ENCODE measurements at regions not wholly inside any gene's neighbourhood (a gene's known extent, or its start where the extent isn't known, plus 50 kb on each side); places are given as distances from the start of the nearest gene placed in this dataset.

DNA sequence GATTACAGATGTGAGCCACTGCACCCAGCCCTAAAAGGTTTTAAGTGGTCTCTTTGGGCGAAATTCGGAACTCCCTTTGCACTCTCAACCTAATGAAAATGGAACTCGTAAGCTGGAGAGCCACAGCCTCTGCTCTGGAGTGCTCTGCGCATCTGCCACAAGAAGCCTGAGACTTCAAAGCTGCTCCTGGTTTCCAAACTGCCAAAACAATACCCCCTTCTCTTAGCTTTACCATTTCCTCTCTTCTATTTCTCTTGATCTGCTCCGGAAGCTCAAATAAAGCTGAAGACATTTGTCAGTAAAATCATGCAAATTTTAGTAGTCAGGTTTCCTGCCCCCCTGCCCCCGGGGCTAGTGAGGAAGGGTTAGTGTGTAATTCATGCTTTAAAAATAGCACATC is 312.7 kb downstream of the MFSD1 start:
- Histone ChIP-seq H3K4me2 (no peak overlapping the region), H3K79me2 (no peaks in the 10 kb centered on the region), H3K4me3 (no peak overlapping the region), H3K9me2 (replicated peaks; ENCODE audit: insufficient read depth) (no peaks in the 10 kb centered on the region), H2AFZ (no peak overlapping the region), H3K36me3 (replicated peaks; ENCODE audit: insufficient read depth, low read depth) (no peaks in the 10 kb centered on the region), H3K27me3 (no peaks in the 10 kb centered on the region), H4K20me1 (ENCODE audit: insufficient read depth, poor library complexity, severe bottlenecking) (no peaks in the 10 kb centered on the region), H3K4me1 (ENCODE audit: insufficient read depth) (no peaks in the 10 kb centered on the region), H3K9me3 (ENCODE audit: low read depth) (no peaks in the 10 kb centered on the region), H3K27ac (no peak overlapping the region)
- TF ChIP-seq, protein P1, sequence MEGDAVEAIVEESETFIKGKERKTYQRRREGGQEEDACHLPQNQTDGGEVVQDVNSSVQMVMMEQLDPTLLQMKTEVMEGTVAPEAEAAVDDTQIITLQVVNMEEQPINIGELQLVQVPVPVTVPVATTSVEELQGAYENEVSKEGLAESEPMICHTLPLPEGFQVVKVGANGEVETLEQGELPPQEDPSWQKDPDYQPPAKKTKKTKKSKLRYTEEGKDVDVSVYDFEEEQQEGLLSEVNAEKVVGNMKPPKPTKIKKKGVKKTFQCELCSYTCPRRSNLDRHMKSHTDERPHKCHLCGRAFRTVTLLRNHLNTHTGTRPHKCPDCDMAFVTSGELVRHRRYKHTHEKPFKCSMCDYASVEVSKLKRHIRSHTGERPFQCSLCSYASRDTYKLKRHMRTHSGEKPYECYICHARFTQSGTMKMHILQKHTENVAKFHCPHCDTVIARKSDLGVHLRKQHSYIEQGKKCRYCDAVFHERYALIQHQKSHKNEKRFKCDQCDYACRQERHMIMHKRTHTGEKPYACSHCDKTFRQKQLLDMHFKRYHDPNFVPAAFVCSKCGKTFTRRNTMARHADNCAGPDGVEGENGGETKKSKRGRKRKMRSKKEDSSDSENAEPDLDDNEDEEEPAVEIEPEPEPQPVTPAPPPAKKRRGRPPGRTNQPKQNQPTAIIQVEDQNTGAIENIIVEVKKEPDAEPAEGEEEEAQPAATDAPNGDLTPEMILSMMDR (IDR thresholded peaks at IDR 0.05; ENCODE audit: poor library complexity) = no peak
- no peak for TF ChIP-seq EZH2phosphoT487 (IDR thresholded peaks at IDR 0.05; ENCODE audit: low read depth, severe bottlenecking, unreplicated experiment)
- no peak for TF ChIP-seq EZH2 (IDR thresholded peaks at IDR 0.05; ENCODE audit: borderline replicate concordance)
- DNase-seq (ENCODE audit: low spot score) = no peak
- WGBS (ENCODE audit: low lambda C conversion rate, missing lambda C conversion rate) = 70% methylated on average over 6 of the region's 6 CpGs

GRCh38 chr3:159123877-159124276 is 322.0 kb downstream of the MFSD1 start:
- H3K9me2 ChIP-seq (replicated peaks; ENCODE audit: insufficient read depth) = no peaks in the 10 kb centered on the region
- H4K20me1 ChIP-seq (ENCODE audit: insufficient read depth, poor library complexity, severe bottlenecking) = no peaks in the 10 kb centered on the region
- no peaks in the 10 kb centered on the region for H3K4me1 ChIP-seq (ENCODE audit: insufficient read depth)
- no peak for DNase-seq (ENCODE audit: low spot score)
- no peaks in the 10 kb centered on the region for H3K36me3 ChIP-seq (replicated peaks; ENCODE audit: insufficient read depth, low read depth)
- H3K9me3 ChIP-seq (ENCODE audit: low read depth) = no peaks in the 10 kb centered on the region
- no peak overlapping the region for H3K4me2 ChIP-seq
- no peaks in the 10 kb centered on the region for H3K79me2 ChIP-seq
- H3K27ac ChIP-seq = no peak overlapping the region
- WGBS (ENCODE audit: low lambda C conversion rate, missing lambda C conversion rate) = 95% methylated on average over 1 of the region's 1 CpG
- no peaks in the 10 kb centered on the region for H3K27me3 ChIP-seq
- no peak overlapping the region for H3K4me3 ChIP-seq
- TF ChIP-seq EZH2 (IDR thresholded peaks at IDR 0.05; ENCODE audit: borderline replicate concordance) = no peak
- TF ChIP-seq, protein P1 (IDR thresholded peaks at IDR 0.05; ENCODE audit: poor library complexity) = no peak
- H2AFZ ChIP-seq = no peak overlapping the region

DNA sequence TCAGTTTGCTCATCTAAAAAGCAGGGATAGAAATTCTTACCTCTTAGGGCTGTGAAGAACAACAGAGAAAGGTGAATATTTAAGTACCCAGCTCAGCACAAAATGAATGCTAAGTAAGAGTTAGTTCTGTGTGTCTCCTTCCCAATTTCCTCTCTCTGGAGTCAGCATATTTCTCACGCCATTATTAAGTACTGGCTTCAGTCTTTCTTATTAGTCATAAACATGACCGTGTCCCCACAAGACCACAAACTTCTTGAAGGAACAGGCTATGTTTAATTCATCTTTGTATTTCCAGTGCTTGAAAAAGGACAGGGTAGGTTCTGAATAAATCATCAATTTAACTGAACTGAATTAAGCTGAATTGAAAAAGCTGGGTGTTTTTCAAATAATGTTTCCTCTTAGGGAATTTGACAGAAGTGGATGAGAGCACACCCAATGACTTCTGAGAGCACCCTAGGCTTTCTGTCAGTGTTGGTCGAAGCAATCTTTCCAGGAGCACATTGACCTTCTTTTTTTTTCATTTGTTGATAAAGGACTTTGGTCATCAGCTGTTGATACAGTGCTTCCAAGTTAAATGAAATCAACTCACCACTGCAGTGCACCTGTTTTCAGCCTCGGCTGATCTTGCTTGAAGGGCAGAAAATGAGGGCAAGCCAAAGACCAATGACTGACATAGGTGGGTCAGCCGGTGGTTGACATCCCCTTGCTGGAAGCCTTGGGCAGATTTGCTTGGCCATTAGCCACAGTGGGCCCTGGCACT is 324.6 kb downstream of the MFSD1 start:
- H2AFZ ChIP-seq = no peak overlapping the region
- 75% methylated on average over 5 of the region's 5 CpGs for WGBS (ENCODE audit: low lambda C conversion rate, missing lambda C conversion rate)
- DNase-seq (ENCODE audit: low spot score) = no peak

More for the DNA sequence above, 324.6 kb downstream of the MFSD1 start:
- TF ChIP-seq EZH2 (IDR thresholded peaks at IDR 0.05; ENCODE audit: borderline replicate concordance) = no peak
- TF ChIP-seq EZH2phosphoT487 (IDR thresholded peaks at IDR 0.05; ENCODE audit: low read depth, severe bottlenecking, unreplicated experiment) = no peak
- TF ChIP-seq, protein P1 (IDR thresholded peaks at IDR 0.05; ENCODE audit: poor library complexity) = no peak
- no peaks in the 10 kb centered on the region for H3K9me3 ChIP-seq (ENCODE audit: low read depth)
- no peak overlapping the region for H3K27ac ChIP-seq
- no peaks in the 10 kb centered on the region for H3K27me3 ChIP-seq
- no peak overlapping the region for H3K4me2 ChIP-seq
- no peaks in the 10 kb centered on the region for H3K9me2 ChIP-seq (replicated peaks; ENCODE audit: insufficient read depth)
- H3K4me1 ChIP-seq (ENCODE audit: insufficient read depth) = no peaks in the 10 kb centered on the region
- no peaks in the 10 kb centered on the region for H4K20me1 ChIP-seq (ENCODE audit: insufficient read depth, poor library complexity, severe bottlenecking)
- no peak overlapping the region for H3K4me3 ChIP-seq
- H3K36me3 ChIP-seq (replicated peaks; ENCODE audit: insufficient read depth, low read depth) = no peaks in the 10 kb centered on the region
- no peaks in the 10 kb centered on the region for H3K79me2 ChIP-seq

Data from hepatocyte (in vitro differentiated cells).